Psoas muscle (tissue), 7 donors: ENCODE measurements at regions not wholly inside any gene's neighbourhood (a gene's known extent, or its start where the extent isn't known, plus 50 kb on each side); places are given as distances from the start of the nearest gene placed in this dataset.

Experiments
- ATAC-seq, 4 donors: fragments of 200-7000 bp; cut with Tn5 transposase; one replicate each; pipeline ENCODE4 v1.9.1; 2020; ENCODE audit warnings: moderate library complexity in 3 of 4, mild to moderate bottlenecking in 2 of 4
- DNase-seq, 2 donors: peaks; one replicate each; pipeline ENCODE4 v3.0.0-alpha.2; 2020
- H3K27ac ChIP-seq: fragments of 200-600 bp; one replicate; pipeline ENCODE4 v1.8.0; 2022
- H3K27me3 ChIP-seq, 3 donors: fragments of 200-600 bp in 1 of 3; one replicate each; pipeline versions ENCODE4 v1.6.1 to v1.8.0; 2013 to 2022; ENCODE audit warnings: low read length in 2 of 3, mild to moderate bottlenecking in 2 of 3, moderate library complexity in 1 of 3; ENCODE audit not compliant: insufficient read depth in 3 of 3
- H3K36me3 ChIP-seq, 2 donors: fragments of 200-600 bp in 1 of 2; one replicate each; pipeline versions ENCODE4 v1.6.1 to v1.8.0; 2013 to 2022; ENCODE audit warnings: low read depth in 1 of 2, mild to moderate bottlenecking in 1 of 2, moderate library complexity in 1 of 2; ENCODE audit not compliant: insufficient read depth in 1 of 2
- H3K4me1 ChIP-seq: fragments of 200-600 bp; one replicate; pipeline ENCODE4 v1.8.0; 2022
- H3K4me3 ChIP-seq: fragments of 200-600 bp; one replicate; pipeline ENCODE4 v1.8.0; 2022; ENCODE audit warnings: mild to moderate bottlenecking
- H3K9me3 ChIP-seq: fragments of 200-600 bp; one replicate; pipeline ENCODE4 v1.8.0; 2022
- CTCF ChIP-seq: fragments of 200-600 bp; IDR thresholded peaks from one replicate; pipeline ENCODE4 v1.8.0; 2022; ENCODE audit warnings: antibody characterized with exemption
- WGBS, 3 donors: extraction: QIAGEN DNeasy Blood & Tissue Kit; methylation state at CpG; one replicate each; pipeline versions ENCODE4 v1.1.6 to v1.1.7; 2013; 5-methylcytosine and 5-hydroxymethylcytosine counted together
- intact Hi-C, 2 donors: fragments of 100-400 bp; cut with DNase I; formaldehyde crosslinking; loops; one replicate each; pipeline versions ENCODE4 v1.11.0 to v1.14.2; 2022
- donor health status: healthy with polysubstance abuse.
- donor health status: DM: no; HTN: no; CAD: no; lungs with moderate emphysema.
- donor health status: Bipolar disorder and iron deficiency.
- donor health status: healthy.
- donor health status: DM: yes; HTN: yes; CAD: no.
- donor health status: DM: no; HTN: no; CAD: no.
- donor health status: DM: yes; HTN: yes; CAD: no.

- no peak overlapping the region for H3K27ac ChIP-seq
- no peak for TF ChIP-seq CTCF
- DNase-seq: no peak
- H3K9me3 ChIP-seq: no peaks in the 10 kb centered on the region
- H3K27me3 ChIP-seq: no peaks in the 10 kb centered on the region
- H3K36me3 ChIP-seq: no peaks in the 10 kb centered on the region
- no peaks in the 10 kb centered on the region for H3K4me1 ChIP-seq
- ATAC-seq: no peak
- H3K4me3 ChIP-seq: no peak overlapping the region
- 36 to 49% (median 43%) methylated on average over 2 of the region's 2 CpGs for WGBS, 3 donors
- intact Hi-C loops: no loop called here
Observed at GRCh38 chr4:33746979-33747378, 2497.3 kb downstream of the ARAP2 start.

- ATAC-seq (no peak), DNase-seq (no peak)
- TF ChIP-seq CTCF: no peak
- 88 to 92% (median 90%) methylated on average over 3 of the region's 3 CpGs for WGBS, 3 donors
- no peaks in the 10 kb centered on the region for H3K9me3 ChIP-seq
- intact Hi-C loops: no loop called here
- no peaks in the 10 kb centered on the region for H3K36me3 ChIP-seq
- no peak overlapping the region for H3K27ac ChIP-seq
- no peak overlapping the region for H3K4me3 ChIP-seq
- no peaks in the 10 kb centered on the region for H3K27me3 ChIP-seq
- H3K4me1 ChIP-seq: no peaks in the 10 kb centered on the region
Observed at GRCh38 chr4:33751050-33751449, 2493.3 kb downstream of the ARAP2 start.

- 61 to 69% (median 68%) methylated on average over 2 of the region's 2 CpGs for WGBS, 3 donors
- Histone ChIP-seq H3K27me3 (no peaks in the 10 kb centered on the region), H3K4me3 (no peak overlapping the region), H3K9me3 (peaks cover 3% of the 10 kb centered on the region), H3K27ac (no peak overlapping the region), H3K4me1 (no peaks in the 10 kb centered on the region), H3K36me3 (no peaks in the 10 kb centered on the region)
- intact Hi-C loops: no loop called here
- no peak for TF ChIP-seq CTCF
- no peak for DNase-seq
- no peak for ATAC-seq
Observed at GRCh38 chr4:33772582-33772981, 2471.7 kb downstream of the ARAP2 start.

GRCh38 chr4:33780952-33781791, 2463.1 kb downstream of the ARAP2 start:
- Histone ChIP-seq H3K9me3 (no peaks in the 10 kb centered on the region), H3K4me1 (no peaks in the 10 kb centered on the region), H3K36me3 (no peaks in the 10 kb centered on the region), H3K27ac (no peak overlapping the region), H3K4me3 (no peak overlapping the region), H3K27me3 (no peaks in the 10 kb centered on the region)
- no peak for ATAC-seq
- WGBS, 3 donors: 70 to 82% (median 76%) methylated on average over 6 of the region's 6 CpGs
- DNase-seq: no peak
- TF ChIP-seq CTCF: no peak
- intact Hi-C loops: no loop called here

- intact Hi-C loops: no loop called here
- no peak for DNase-seq
Observed at GRCh38 chr4:33785843-33786242, 2458.5 kb downstream of the ARAP2 start.

More at GRCh38 chr4:33785843-33786242, 2458.5 kb downstream of the ARAP2 start:
- Histone ChIP-seq H3K27ac (no peak overlapping the region), H3K27me3 (no peaks in the 10 kb centered on the region), H3K4me1 (no peaks in the 10 kb centered on the region), H3K36me3 (no peaks in the 10 kb centered on the region), H3K9me3 (no peaks in the 10 kb centered on the region), H3K4me3 (no peak overlapping the region)
- WGBS, 3 donors: 86 to 90% (median 88%) methylated on average over 2 of the region's 2 CpGs
- ATAC-seq: no peak
- no peak for TF ChIP-seq CTCF
